ENCODE measurements at regions not wholly inside any gene's neighbourhood (a gene's known extent, or its start where the extent isn't known, plus 50 kb on each side); places are given as distances from the start of the nearest gene placed in this dataset.

DNA sequence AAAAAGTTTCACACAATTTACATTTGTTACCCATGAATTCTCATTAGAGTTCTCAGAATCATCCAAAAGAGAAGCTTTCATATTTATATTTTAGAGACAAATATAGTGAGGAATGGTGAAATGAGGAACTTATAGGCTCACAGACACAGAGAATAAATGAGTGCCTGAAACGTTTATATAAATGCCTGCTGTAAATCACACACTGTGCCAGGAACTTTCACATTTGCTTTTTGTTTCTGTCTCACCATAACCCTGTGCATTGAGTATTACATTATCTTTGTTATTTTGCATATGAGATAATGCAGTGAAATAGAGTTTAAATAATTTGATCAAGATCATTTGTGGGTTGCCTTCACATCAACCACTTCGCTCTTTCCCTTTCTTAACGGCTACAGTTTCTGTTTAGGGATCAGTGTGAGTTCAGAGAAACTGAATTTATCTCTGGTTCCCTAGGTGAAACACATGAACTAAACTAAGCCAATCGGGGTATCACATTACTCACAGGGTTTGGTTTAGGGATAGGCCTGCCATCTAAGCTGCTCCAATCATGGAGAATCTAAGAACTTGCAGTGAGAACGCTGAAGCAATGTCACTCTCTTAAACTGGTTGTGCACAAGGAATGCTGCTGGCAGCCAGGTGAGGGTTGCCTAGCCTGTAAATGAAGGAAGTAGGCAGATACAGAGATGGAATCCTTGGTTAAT is 1339.2 kb upstream of the TENM4 start:
- Histone ChIP-seq H3K36me3 (ENCODE audit: insufficient read depth, low read length) (no peaks in the 10 kb centered on the region), H3K9me3 (ENCODE audit: control insufficient read depth, insufficient read depth, low read length) (no peaks in the 10 kb centered on the region), H3K4me1 (ENCODE audit: insufficient read depth, low read length) (peaks cover 7% of the 10 kb centered on the region; the same call in 1 of the 2 replicates), H3K9ac (ENCODE audit: low read depth, low read length) (no peak overlapping the region)

DNA sequence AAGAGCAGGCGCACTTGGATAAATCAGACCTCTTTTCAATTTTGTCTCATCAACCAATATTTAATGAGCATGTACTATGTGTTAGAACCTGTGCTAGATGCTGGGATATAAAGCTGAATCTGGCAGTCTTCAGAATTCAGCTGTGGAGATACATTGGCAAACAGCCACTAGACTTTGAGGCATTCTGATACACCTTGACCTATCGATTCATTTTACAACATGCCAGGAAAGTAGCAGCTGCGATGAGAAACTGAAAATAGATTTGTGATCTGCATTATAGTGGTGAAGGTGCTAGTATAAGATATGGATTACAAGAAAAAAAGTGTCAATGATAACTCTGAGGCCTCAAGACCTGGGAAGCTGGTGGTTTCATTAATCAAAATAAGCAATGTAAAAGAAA is 1338.1 kb upstream of the TENM4 start:
- Histone ChIP-seq H3K36me3 (ENCODE audit: insufficient read depth, low read length) (no peaks in the 10 kb centered on the region), H3K4me1 (ENCODE audit: insufficient read depth, low read length) (peaks cover 7% of the 10 kb centered on the region; the same call in 1 of the 2 replicates), H3K9me3 (ENCODE audit: control insufficient read depth, insufficient read depth, low read length) (no peaks in the 10 kb centered on the region)

DNA sequence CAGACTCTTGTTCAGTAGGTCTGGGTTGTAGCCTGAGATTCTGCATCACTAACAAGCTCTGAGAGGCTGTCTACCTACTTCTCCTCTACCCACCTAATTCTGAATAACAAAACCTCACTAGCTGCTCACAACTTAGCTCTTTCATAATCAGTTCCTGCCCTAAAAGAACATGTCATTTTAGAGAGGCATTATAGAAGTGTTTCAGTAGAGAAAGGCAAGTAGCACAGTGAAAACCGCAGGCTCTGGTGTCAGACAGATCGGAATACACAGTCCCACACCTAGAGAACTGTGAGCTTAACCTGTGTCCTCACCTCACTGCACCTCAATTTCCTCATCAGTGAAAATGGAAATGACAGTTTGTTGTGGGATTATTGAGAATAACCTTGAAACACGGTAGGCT is 1337.6 kb upstream of the TENM4 start:
- no peaks in the 10 kb centered on the region for H3K9me3 ChIP-seq (ENCODE audit: control insufficient read depth, insufficient read depth, low read length)
- H3K36me3 ChIP-seq (ENCODE audit: insufficient read depth, low read length) = no peaks in the 10 kb centered on the region
- no peak overlapping the region for H3K9ac ChIP-seq (ENCODE audit: low read depth, low read length)
- peaks cover 7% of the 10 kb centered on the region; the same call in 1 of the 2 replicates for H3K4me1 ChIP-seq (ENCODE audit: insufficient read depth, low read length)

More for the DNA sequence above, 1338.1 kb upstream of the TENM4 start:
- H3K9ac ChIP-seq (ENCODE audit: low read depth, low read length) = no peak overlapping the region

DNA sequence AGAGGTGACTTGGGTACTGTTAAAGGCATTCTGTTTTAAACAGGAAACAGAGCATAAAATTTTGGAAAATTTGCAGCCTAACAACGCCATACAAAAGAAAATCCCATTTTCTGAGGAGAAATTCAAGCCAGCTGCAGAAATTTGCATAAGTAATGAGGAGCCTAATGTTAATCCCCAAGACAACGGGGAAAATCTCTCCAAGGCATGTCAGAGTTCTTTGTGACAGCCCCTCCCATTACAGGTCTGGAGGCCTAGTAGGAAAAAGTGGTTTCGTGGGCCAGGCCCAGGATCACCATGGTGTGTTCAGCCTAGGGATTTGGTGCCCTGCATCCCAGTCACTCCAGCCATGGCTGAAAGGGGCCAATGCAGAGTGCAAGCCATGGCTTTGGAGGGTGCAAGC is 1333.1 kb upstream of the TENM4 start:
- no peaks in the 10 kb centered on the region for H3K36me3 ChIP-seq (ENCODE audit: insufficient read depth, low read length)
- no peak overlapping the region for H3K9ac ChIP-seq (ENCODE audit: low read depth, low read length)
- H3K4me1 ChIP-seq (ENCODE audit: insufficient read depth, low read length) = no peaks in the 10 kb centered on the region
- H3K9me3 ChIP-seq (ENCODE audit: control insufficient read depth, insufficient read depth, low read length) = no peaks in the 10 kb centered on the region

DNA sequence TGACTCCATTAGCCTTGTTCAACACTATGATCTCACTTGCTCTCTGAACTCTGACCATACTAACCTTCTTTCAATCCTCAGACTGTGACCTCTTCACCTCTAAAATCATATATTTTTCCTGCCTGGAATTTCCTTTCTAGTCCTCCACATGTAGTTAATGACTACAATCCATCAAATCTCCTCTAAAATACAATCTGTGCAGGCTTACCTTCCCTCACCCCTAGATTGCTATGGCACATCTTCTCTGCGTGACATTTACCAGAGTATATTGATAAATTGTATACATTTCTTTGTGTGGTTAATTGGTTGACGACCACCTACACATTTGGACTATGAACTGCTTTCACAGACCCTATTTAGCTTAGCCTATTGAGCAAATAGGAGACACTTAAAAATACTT is 1330.2 kb upstream of the TENM4 start:
- no peaks in the 10 kb centered on the region for H3K36me3 ChIP-seq (ENCODE audit: insufficient read depth, low read length)
- H3K4me1 ChIP-seq (ENCODE audit: insufficient read depth, low read length) = no peaks in the 10 kb centered on the region

DNA sequence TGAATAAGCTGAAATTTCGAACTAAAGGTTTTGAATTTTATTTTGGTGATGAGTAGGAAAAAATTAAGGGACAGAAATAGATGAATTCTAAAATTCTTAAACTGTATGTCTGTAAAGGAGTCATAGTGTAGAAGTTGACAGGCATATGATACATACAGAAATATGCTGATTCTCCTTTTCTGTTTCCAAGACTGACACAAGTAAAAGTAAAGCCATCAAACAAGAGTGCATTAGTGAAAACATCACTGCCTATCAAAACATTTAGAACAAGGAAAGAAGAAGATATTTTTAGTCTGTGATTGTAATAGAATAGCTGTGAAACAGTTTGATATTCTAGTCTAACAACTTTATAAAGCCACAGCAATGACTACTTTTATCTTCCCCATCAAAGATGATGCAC is 1318.0 kb upstream of the TENM4 start:
- H3K9me3 ChIP-seq (ENCODE audit: control insufficient read depth, insufficient read depth, low read length) = no peaks in the 10 kb centered on the region
- H3K4me1 ChIP-seq (ENCODE audit: insufficient read depth, low read length) = no peaks in the 10 kb centered on the region
- H3K36me3 ChIP-seq (ENCODE audit: insufficient read depth, low read length) = no peaks in the 10 kb centered on the region
- no peak overlapping the region for H3K9ac ChIP-seq (ENCODE audit: low read depth, low read length)

More for the DNA sequence above, 1330.2 kb upstream of the TENM4 start:
- no peaks in the 10 kb centered on the region for H3K9me3 ChIP-seq (ENCODE audit: control insufficient read depth, insufficient read depth, low read length)
- no peak overlapping the region for H3K9ac ChIP-seq (ENCODE audit: low read depth, low read length)

DNA sequence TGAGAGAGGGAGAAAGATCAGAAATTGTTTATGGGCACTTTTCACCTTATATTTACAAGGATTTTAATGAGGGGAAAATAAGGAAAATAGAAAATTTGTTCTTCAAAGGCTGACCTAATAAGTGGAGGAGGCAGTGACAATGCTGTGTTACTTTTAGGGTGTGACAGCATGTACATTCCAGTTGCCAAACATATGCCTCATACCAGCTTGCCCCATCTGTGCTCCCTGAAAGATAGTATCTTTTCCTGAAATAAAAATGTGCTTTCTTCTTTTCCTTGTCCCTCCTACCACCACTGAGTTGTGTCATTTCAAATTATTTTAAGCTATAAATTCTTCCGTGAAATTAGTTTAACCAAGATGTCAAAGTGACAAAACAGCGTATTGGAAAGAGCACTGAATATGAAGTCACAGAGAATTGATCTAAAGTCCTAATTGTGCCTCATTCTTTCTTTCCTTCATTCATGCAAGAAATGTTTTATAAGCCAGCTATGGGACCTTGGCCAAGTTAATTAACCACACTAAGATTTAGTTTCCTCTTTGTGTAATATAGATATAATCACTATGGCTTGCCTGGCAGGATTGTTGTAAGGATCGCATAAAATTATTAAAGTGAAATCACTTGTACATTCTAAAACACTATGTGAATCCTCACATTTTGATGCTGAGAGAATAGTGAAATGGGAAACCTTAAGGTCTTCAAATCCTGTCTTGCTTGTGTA is 1307.5 kb upstream of the TENM4 start:
- no peaks in the 10 kb centered on the region for H3K9me3 ChIP-seq (ENCODE audit: control insufficient read depth, insufficient read depth, low read length)
- no peaks in the 10 kb centered on the region for H3K36me3 ChIP-seq (ENCODE audit: insufficient read depth, low read length)
- H3K9ac ChIP-seq (ENCODE audit: low read depth, low read length) = no peak overlapping the region
- H3K4me1 ChIP-seq (ENCODE audit: insufficient read depth, low read length) = no peaks in the 10 kb centered on the region

DNA sequence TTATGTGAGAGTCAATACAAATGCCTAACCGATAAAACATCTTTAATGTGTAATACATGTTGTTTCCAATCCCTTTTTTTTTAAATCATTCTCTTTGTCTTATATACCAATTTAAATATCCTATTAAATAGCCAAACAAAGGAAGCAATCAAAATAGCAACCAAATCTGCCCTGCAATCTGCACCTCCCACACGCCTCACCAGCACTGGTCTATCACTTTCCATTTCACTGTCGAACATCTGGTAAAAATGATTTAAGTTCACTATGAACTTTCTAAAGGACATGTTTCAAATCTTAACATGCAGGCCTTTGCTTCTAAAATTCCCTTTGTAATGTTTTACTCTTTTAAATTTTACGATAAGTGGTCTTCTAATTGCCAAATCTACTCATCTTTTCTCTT is 1305.5 kb upstream of the TENM4 start:
- Histone ChIP-seq H3K9me3 (ENCODE audit: control insufficient read depth, insufficient read depth, low read length) (no peaks in the 10 kb centered on the region), H3K4me1 (ENCODE audit: insufficient read depth, low read length) (no peaks in the 10 kb centered on the region), H3K9ac (ENCODE audit: low read depth, low read length) (no peak overlapping the region), H3K36me3 (ENCODE audit: insufficient read depth, low read length) (no peaks in the 10 kb centered on the region; the same call in 1 of the 2 replicates)

DNA sequence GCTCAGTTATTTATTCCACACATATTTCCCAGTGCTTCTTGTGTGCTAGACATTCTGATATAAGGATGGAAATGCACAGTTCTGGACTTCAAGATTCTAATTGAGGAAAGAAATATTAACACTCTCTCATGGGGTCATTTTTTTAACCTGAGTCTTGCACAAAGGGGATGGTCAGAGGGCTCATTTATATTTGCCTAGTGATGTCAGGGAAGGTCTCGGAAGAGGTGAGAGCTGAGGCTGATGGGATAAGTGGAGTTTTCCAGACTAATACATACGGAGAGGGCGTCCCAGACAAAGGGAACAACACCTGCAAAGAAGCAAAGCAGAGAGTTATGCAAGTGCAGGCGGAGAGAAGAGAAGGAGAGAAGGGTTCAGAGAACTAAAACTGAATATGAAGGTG is 1304.6 kb upstream of the TENM4 start:
- H3K9me3 ChIP-seq (ENCODE audit: control insufficient read depth, insufficient read depth, low read length) = no peaks in the 10 kb centered on the region
- H3K36me3 ChIP-seq (ENCODE audit: insufficient read depth, low read length) = no peaks in the 10 kb centered on the region; the same call in 1 of the 2 replicates
- no peak overlapping the region for H3K9ac ChIP-seq (ENCODE audit: low read depth, low read length)
- no peaks in the 10 kb centered on the region for H3K4me1 ChIP-seq (ENCODE audit: insufficient read depth, low read length)

DNA sequence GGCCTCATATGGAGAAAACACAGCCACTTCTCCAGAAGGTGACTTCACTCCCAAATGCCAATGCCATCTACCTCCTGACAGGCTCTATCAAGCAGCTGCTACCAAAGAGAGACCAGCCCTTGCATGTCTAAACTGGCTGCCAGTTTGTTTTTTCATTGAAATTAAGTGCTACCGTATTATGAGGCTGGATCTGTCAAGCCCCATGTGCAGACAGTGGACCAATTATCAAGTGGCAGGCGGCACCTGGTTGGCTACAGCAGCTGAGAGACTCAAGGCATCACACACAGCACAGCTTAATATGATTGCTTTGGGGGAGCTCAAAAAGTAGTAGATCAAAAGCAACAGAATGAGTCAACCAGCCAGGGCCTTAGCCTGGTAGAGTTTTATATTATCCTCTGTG is 1293.0 kb upstream of the TENM4 start:
- Histone ChIP-seq H3K9me3 (ENCODE audit: control insufficient read depth, insufficient read depth, low read length) (no peaks in the 10 kb centered on the region), H3K36me3 (ENCODE audit: insufficient read depth, low read length) (no peaks in the 10 kb centered on the region), H3K4me1 (ENCODE audit: insufficient read depth, low read length) (no peaks in the 10 kb centered on the region), H3K9ac (ENCODE audit: low read depth, low read length) (no peak overlapping the region)

DNA sequence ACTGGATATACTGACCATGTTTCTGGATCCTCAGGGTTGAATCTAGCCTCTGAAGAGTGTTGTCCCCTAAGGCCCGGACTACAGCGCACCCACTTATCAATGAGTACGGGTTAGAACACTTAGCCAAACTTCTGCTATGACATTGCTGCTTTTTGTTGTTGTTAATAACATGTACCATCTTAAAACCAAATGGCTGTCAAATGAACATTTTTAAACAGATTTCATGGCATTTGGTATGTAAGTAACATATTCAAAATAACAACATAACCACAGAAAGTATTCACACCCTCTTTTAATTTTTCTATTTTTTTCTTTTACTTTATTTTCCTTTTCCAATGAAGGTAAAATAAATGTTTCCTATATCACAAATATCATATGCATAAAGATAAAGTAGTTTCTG is 1292.5 kb upstream of the TENM4 start:
- Histone ChIP-seq H3K4me1 (ENCODE audit: insufficient read depth, low read length) (no peaks in the 10 kb centered on the region), H3K36me3 (ENCODE audit: insufficient read depth, low read length) (no peaks in the 10 kb centered on the region), H3K9me3 (ENCODE audit: control insufficient read depth, insufficient read depth, low read length) (no peaks in the 10 kb centered on the region), H3K9ac (ENCODE audit: low read depth, low read length) (no peak overlapping the region)

DNA sequence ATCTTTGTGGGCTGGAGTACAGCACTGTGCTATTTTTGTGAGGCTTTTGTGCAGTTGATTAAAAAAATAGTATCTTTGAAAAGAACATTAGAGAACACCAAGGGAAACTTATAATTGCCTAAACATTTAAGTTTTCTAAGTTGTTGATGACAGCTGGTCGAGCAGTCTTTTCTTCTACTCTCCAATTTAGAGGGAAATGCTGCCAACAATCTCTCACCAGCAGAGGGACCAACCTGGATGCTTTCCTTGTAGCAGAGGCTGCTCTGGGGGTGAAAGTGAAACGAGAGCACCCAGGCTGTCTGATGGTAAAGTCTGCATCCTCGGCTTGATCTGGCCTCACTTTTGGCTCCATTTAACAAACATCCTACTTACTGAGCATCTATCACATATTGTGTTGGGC is 1286.5 kb upstream of the TENM4 start:
- Histone ChIP-seq H3K9ac (ENCODE audit: low read depth, low read length) (no peak overlapping the region), H3K4me1 (ENCODE audit: insufficient read depth, low read length) (no peaks in the 10 kb centered on the region), H3K36me3 (ENCODE audit: insufficient read depth, low read length) (no peaks in the 10 kb centered on the region), H3K9me3 (ENCODE audit: control insufficient read depth, insufficient read depth, low read length) (no peaks in the 10 kb centered on the region)

DNA sequence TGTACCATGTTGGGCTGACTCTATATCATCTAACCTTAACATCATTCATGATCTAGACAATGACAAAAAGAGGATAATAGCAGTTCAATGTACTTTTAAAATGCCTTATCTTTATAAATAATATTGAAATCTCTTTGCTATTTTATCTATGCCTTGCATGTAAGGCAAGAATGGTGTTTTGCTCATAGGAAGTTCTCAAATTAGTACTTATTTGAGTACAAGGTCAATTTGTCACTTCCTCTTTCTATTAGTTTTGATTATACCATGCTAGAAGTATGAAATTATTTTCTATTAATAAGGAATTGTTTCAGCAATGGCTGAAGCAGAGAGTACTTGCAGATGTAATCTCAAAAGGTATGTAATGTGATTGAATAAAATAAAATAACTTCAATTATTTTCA is 1285.4 kb upstream of the TENM4 start:
- Histone ChIP-seq H3K36me3 (ENCODE audit: insufficient read depth, low read length) (no peaks in the 10 kb centered on the region), H3K9ac (ENCODE audit: low read depth, low read length) (no peak overlapping the region), H3K9me3 (ENCODE audit: control insufficient read depth, insufficient read depth, low read length) (no peaks in the 10 kb centered on the region), H3K4me1 (ENCODE audit: insufficient read depth, low read length) (no peaks in the 10 kb centered on the region)

DNA sequence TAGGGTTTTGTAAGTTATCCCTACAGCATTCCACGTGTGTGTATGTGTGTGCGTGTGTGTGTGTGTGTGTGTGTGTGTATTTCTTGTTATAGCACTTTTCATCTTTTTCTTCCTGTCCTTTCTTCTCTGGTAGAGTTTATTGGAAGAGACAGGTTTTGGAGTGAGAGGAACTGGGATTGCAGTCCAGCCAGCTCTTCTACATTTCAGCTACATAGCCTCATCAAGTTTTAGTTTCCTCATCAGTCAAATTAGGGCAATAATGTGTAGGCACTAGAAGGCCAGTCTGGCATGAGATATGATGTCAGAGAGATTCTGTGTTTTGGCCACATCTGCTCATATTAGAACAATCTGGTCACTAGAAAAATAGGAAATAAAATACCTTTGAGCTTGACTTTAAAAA is 1283.5 kb upstream of the TENM4 start:
- H3K36me3 ChIP-seq (ENCODE audit: insufficient read depth, low read length) = no peaks in the 10 kb centered on the region
- no peaks in the 10 kb centered on the region for H3K4me1 ChIP-seq (ENCODE audit: insufficient read depth, low read length)
- no peak overlapping the region for H3K9ac ChIP-seq (ENCODE audit: low read depth, low read length)
- H3K9me3 ChIP-seq (ENCODE audit: control insufficient read depth, insufficient read depth, low read length) = no peaks in the 10 kb centered on the region

DNA sequence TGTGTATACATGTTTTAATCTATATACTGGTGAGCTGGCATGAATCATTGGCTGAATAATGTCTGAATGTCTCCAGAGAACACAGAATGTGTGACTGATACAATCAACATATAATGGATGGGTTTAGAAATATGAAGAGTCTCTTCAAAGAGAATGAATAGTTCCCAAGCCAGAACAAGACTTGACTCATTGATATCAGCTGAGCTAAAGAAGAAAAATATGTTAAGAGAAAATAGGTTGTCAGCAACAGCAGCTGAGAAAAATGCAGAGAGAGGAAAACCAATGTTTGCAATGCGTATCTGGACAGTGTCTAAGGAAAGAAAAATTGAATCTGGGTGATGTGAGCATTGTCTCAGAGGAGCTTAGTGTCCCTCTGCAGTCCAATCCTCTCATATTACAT is 1281.8 kb upstream of the TENM4 start:
- no peaks in the 10 kb centered on the region for H3K4me1 ChIP-seq (ENCODE audit: insufficient read depth, low read length)
- H3K36me3 ChIP-seq (ENCODE audit: insufficient read depth, low read length) = no peaks in the 10 kb centered on the region
- H3K9me3 ChIP-seq (ENCODE audit: control insufficient read depth, insufficient read depth, low read length) = no peaks in the 10 kb centered on the region
- H3K9ac ChIP-seq (ENCODE audit: low read depth, low read length) = no peak overlapping the region

Data from ES-I3 (cell line).